ENCODE measurements at regions not wholly inside any gene's neighbourhood (a gene's known extent, or its start where the extent isn't known, plus 50 kb on each side); places are given as distances from the start of the nearest gene placed in this dataset.

GRCh38 chr18:76179257-76179656, 315.8 kb downstream of the ZNF516 start:
- FAIRE-seq: no peak

- no peak for FAIRE-seq
Observed at GRCh38 chr18:76177160-76177559, 317.9 kb downstream of the ZNF516 start.

GRCh38 chr18:76174451-76174850, 320.6 kb downstream of the ZNF516 start:
- FAIRE-seq: no peak

GRCh38 chr18:76169733-76170132, 325.3 kb downstream of the ZNF516 start:
- FAIRE-seq: no peak

GRCh38 chr18:76167845-76168621, 327.0 kb downstream of the ZNF516 start:
- FAIRE-seq: peak; percentile 23

- no peak for FAIRE-seq
Observed at GRCh38 chr18:76167410-76167809, 327.6 kb downstream of the ZNF516 start.

- no peak for FAIRE-seq
Observed at GRCh38 chr18:76162886-76163285, 332.2 kb downstream of the ZNF516 start.

- FAIRE-seq: no peak
Observed at GRCh38 chr18:76161983-76162382, 333.1 kb downstream of the ZNF516 start.

GRCh38 chr18:76153691-76154090, 341.4 kb downstream of the ZNF516 start:
- FAIRE-seq: no peak

- no peak for FAIRE-seq
Observed at GRCh38 chr18:76149734-76150133, 345.3 kb downstream of the ZNF516 start.

GRCh38 chr18:76149284-76149683, 345.8 kb downstream of the ZNF516 start:
- no peak for FAIRE-seq

GRCh38 chr18:76145521-76146376, 349.3 kb downstream of the ZNF516 start:
- no peak for FAIRE-seq

- no peak for FAIRE-seq
Observed at GRCh38 chr18:76144844-76145243, 350.2 kb downstream of the ZNF516 start.

GRCh38 chr18:76142611-76143010, 352.4 kb downstream of the ZNF516 start:
- no peak for FAIRE-seq

- FAIRE-seq: no peak
Observed at GRCh38 chr18:76139844-76140243, 355.2 kb downstream of the ZNF516 start.

GRCh38 chr18:76137216-76137615, 357.8 kb downstream of the ZNF516 start:
- no peak for FAIRE-seq

GRCh38 chr18:76136701-76137100, 358.3 kb downstream of the ZNF516 start:
- no peak for FAIRE-seq

- no peak for FAIRE-seq
Observed at GRCh38 chr18:76134628-76135027, 360.4 kb downstream of the ZNF516 start.

- no peak for FAIRE-seq
Observed at GRCh38 chr18:76133873-76134272, 361.2 kb downstream of the ZNF516 start.

- no peak for FAIRE-seq
Observed at GRCh38 chr18:76131738-76132137, 363.3 kb downstream of the ZNF516 start.

- FAIRE-seq: no peak
Observed at GRCh38 chr18:76130845-76131244, 364.2 kb downstream of the ZNF516 start.

- no peak for FAIRE-seq
Observed at GRCh38 chr18:76126327-76126726, 368.7 kb downstream of the ZNF516 start.

- FAIRE-seq: no peak
Observed at GRCh38 chr18:76121011-76121410, 374.0 kb downstream of the ZNF516 start.

- FAIRE-seq: no peak
Observed at GRCh38 chr18:76115580-76115979, 379.5 kb downstream of the ZNF516 start.

Measured in endometrium (tissue), 2 donors.